Caco-2 (cell line): ENCODE measurements at regions not wholly inside any gene's neighbourhood (a gene's known extent, or its start where the extent isn't known, plus 50 kb on each side); places are given as distances from the start of the nearest gene placed in this dataset.

Experiments used
- BruUV-seq: library from RNA; stranded (reverse); fragments of 400-500 nt; replicated peaks from 2 replicates; lab custom pipeline; 2021; lab: Mats Ljungman, UMichigan
- CTCF ChIA-PET: fragments of 300-600 bp; sonication (Branson Sonifier 250); formaldehyde crosslinking; loops from one replicate; lab custom pipeline; 2022; ENCODE audit warnings: antibody characterized with exemption; lab: Charles Lee
- POLR2A ChIA-PET: fragments of 300-600 bp; sonication (Branson Sonifier 250); formaldehyde crosslinking; loops from one replicate; lab custom pipeline; 2022; ENCODE audit warnings: antibody characterized with exemption; lab: Charles Lee
- DNase-seq, 2 experiments: peaks; one replicate each; pipeline versions ENCODE4 v3.0.0 to v3.0.0-alpha.2; 2020 to 2022
- H3K27me3 ChIP-seq: replicated peaks from 2 replicates; pipeline ENCODE4 v1.6.0; 2011; ENCODE audit warnings: low read length; ENCODE audit not compliant: control insufficient read depth, insufficient read depth
- H3K36me3 ChIP-seq: 2 replicates; pipeline ENCODE4 v1.5.1; 2011; ENCODE audit warnings: low read length; ENCODE audit not compliant: control insufficient read depth, insufficient read depth
- H3K4me1 ChIP-seq: fragments of 250-450 bp; sonication (Bioruptor Pico); 2 replicates; pipeline ENCODE4 v1.5.1; 2020; ENCODE audit warnings: mild to moderate bottlenecking
- H3K4me3 ChIP-seq: 2 replicates; pipeline ENCODE4 v1.5.1; 2011; ENCODE audit warnings: low read depth, mild to moderate bottlenecking, control low read depth, low read length
- H3K9me3 ChIP-seq: fragments of 250-450 bp; sonication (Bioruptor Pico); 2 replicates; pipeline ENCODE4 v1.5.1; 2020; ENCODE audit warnings: mild to moderate bottlenecking, moderate library complexity
- H3K27ac Mint-ChIP-seq: one replicate; pipeline ENCODE4 v1.8.0; 2022; ENCODE audit warnings: mixed read lengths; ENCODE audit not compliant: unreplicated experiment
- H3K27me3 Mint-ChIP-seq: one replicate; pipeline ENCODE4 v1.8.0; 2022; ENCODE audit warnings: mixed read lengths; ENCODE audit not compliant: insufficient read depth, unreplicated experiment
- H3K36me3 Mint-ChIP-seq: one replicate; pipeline ENCODE4 v1.8.0; 2022; ENCODE audit warnings: mild to moderate bottlenecking, mixed read lengths; ENCODE audit not compliant: insufficient read depth, unreplicated experiment
- H3K4me1 Mint-ChIP-seq: one replicate; pipeline ENCODE4 v1.8.0; 2022; ENCODE audit warnings: low read depth, mixed read lengths; ENCODE audit not compliant: unreplicated experiment
- H3K4me3 Mint-ChIP-seq: one replicate; pipeline ENCODE4 v1.8.0; 2022; ENCODE audit warnings: mild to moderate bottlenecking, moderate library complexity, mixed read lengths; ENCODE audit not compliant: unreplicated experiment
- H3K9me3 Mint-ChIP-seq: one replicate; pipeline ENCODE4 v1.8.0; 2022; ENCODE audit warnings: mixed read lengths; ENCODE audit not compliant: unreplicated experiment
- CTCF ChIP-seq, 2 experiments: fragments of 200-600 bp in 1 of 2; IDR thresholded peaks; 1 replicate in 1 of 2; 2 replicates in 1 of 2; pipeline versions ENCODE4 v1.5.1 to v1.8.0; 2011 to 2022; ENCODE audit warnings: antibody characterized with exemption in 1 of 2, control low read depth in 1 of 2, inconsistent platforms in 1 of 2, low read depth in 1 of 2, low read length in 1 of 2, mild to moderate bottlenecking in 1 of 2, moderate library complexity in 1 of 2; ENCODE audit not compliant: insufficient read depth in 1 of 2, severe bottlenecking in 1 of 2, unreplicated experiment in 1 of 2
- intact Hi-C: fragments of 100-400 bp; cut with micrococcal nuclease; formaldehyde crosslinking; loops from one replicate; pipeline ENCODE4 v1.10.0; 2022; ENCODE audit not compliant: unreplicated experiment

- TF ChIP-seq CTCF (IDR thresholded peaks at IDR 0.05; ENCODE audit: insufficient read depth in 1 of 2, low read depth in 1 of 2, low read length in 1 of 2, severe bottlenecking in 1 of 2, unreplicated experiment in 1 of 2): no peak
- Mint-ChIP-seq H3K4me1 (no peaks in the 10 kb centered on the region), H3K4me3 (no peak overlapping the region), H3K27ac (no peak overlapping the region), H3K27me3 (no peaks in the 10 kb centered on the region), H3K9me3 (no peaks in the 10 kb centered on the region), H3K36me3 (no peaks in the 10 kb centered on the region)
- Histone ChIP-seq H3K27me3 (no peaks in the 10 kb centered on the region), H3K9me3 (no peaks in the 10 kb centered on the region), H3K4me3 (no peak overlapping the region), H3K4me1 (no peaks in the 10 kb centered on the region), H3K36me3 (no peaks in the 10 kb centered on the region)
- intact Hi-C loops: no loop called here
- ChIA-PET CTCF (no interaction called here), POLR2A (no interaction called here)
- DNase-seq: no peak
- BruUV-seq: no TSS peak
Observed at GRCh38 chr12:86860776-86861175, 604.6 kb upstream of the MGAT4C start.

- no peaks in the 10 kb centered on the region for H3K36me3 Mint-ChIP-seq
- no TSS peak for BruUV-seq
- no peak for TF ChIP-seq CTCF (IDR thresholded peaks at IDR 0.05; ENCODE audit: insufficient read depth in 1 of 2, low read depth in 1 of 2, low read length in 1 of 2, severe bottlenecking in 1 of 2, unreplicated experiment in 1 of 2)
- H3K9me3 Mint-ChIP-seq: no peaks in the 10 kb centered on the region
- no peaks in the 10 kb centered on the region for H3K9me3 ChIP-seq
- no peaks in the 10 kb centered on the region for H3K27me3 ChIP-seq
- intact Hi-C loops: no loop called here
- H3K27me3 Mint-ChIP-seq: no peaks in the 10 kb centered on the region
- no peak for DNase-seq
- H3K4me3 ChIP-seq: no peak overlapping the region
- H3K4me1 ChIP-seq: no peaks in the 10 kb centered on the region
- no peaks in the 10 kb centered on the region for H3K36me3 ChIP-seq
- H3K4me3 Mint-ChIP-seq: no peak overlapping the region
- ChIA-PET CTCF (no interaction called here), POLR2A (no interaction called here)
- H3K27ac Mint-ChIP-seq: no peak overlapping the region
- H3K4me1 Mint-ChIP-seq: no peaks in the 10 kb centered on the region
Observed at GRCh38 chr12:86852451-86852850, 596.3 kb upstream of the MGAT4C start.

GRCh38 chr12:86838711-86839110 is 582.5 kb upstream of the MGAT4C start:
- no peaks in the 10 kb centered on the region for H3K4me1 ChIP-seq
- CTCF ChIA-PET: no interaction called here

More at GRCh38 chr12:86838711-86839110, 582.5 kb upstream of the MGAT4C start:
- H3K9me3 Mint-ChIP-seq: no peaks in the 10 kb centered on the region
- H3K4me1 Mint-ChIP-seq: no peaks in the 10 kb centered on the region
- no peaks in the 10 kb centered on the region for H3K36me3 Mint-ChIP-seq
- Histone ChIP-seq H3K9me3 (no peaks in the 10 kb centered on the region), H3K27me3 (no peaks in the 10 kb centered on the region), H3K36me3 (no peaks in the 10 kb centered on the region), H3K4me3 (no peak overlapping the region)
- no peak overlapping the region for H3K4me3 Mint-ChIP-seq
- no peaks in the 10 kb centered on the region for H3K27me3 Mint-ChIP-seq
- no peak overlapping the region for H3K27ac Mint-ChIP-seq
- BruUV-seq: no TSS peak
- intact Hi-C loops: no loop called here
- POLR2A ChIA-PET: no interaction called here
- DNase-seq: no peak
- no peak for TF ChIP-seq CTCF (IDR thresholded peaks at IDR 0.05; ENCODE audit: insufficient read depth in 1 of 2, low read depth in 1 of 2, low read length in 1 of 2, severe bottlenecking in 1 of 2, unreplicated experiment in 1 of 2)
